WERI-Rb-1 (cell line): ENCODE measurements at regions not wholly inside any gene's neighbourhood (a gene's known extent, or its start where the extent isn't known, plus 50 kb on each side); places are given as distances from the start of the nearest gene placed in this dataset.
"Not testable (repeated sequence)": the region's sequence is repeated elsewhere in the genome, so short reads cannot be mapped to it uniquely, and the experiment has no call there.

ENCODE experiments used
- DNase-seq: peaks from one replicate; pipeline ENCODE4 v3.0.0-alpha.2; 2020
- H3K27ac ChIP-seq: fragments of 250-450 bp; sonication (Bioruptor Pico); 2 replicates; pipeline ENCODE4 v1.5.1; 2020; ENCODE audit warnings: mild to moderate bottlenecking, moderate library complexity
- H3K27me3 ChIP-seq: fragments of 250-450 bp; sonication (Bioruptor Pico); 2 replicates; pipeline ENCODE4 v1.5.1; 2021; ENCODE audit warnings: mild to moderate bottlenecking, low read depth, moderate library complexity; ENCODE audit not compliant: insufficient read depth, severe bottlenecking
- H3K36me3 ChIP-seq: fragments of 250-450 bp; sonication (Bioruptor Pico); 2 replicates; pipeline ENCODE4 v1.5.1; 2020; ENCODE audit warnings: mild to moderate bottlenecking, moderate library complexity
- H3K4me3 ChIP-seq: 2 replicates; pipeline ENCODE4 v1.5.1; 2011; ENCODE audit warnings: low read depth, mild to moderate bottlenecking, control low read depth, low read length
- H3K9me3 ChIP-seq: fragments of 250-450 bp; sonication (Bioruptor Pico); 2 replicates; pipeline ENCODE4 v1.5.1; 2021; ENCODE audit warnings: mild to moderate bottlenecking, moderate library complexity; ENCODE audit not compliant: severe bottlenecking
- CTCF ChIP-seq: IDR thresholded peaks from 2 replicates; pipeline ENCODE4 v1.5.1; 2011; ENCODE audit warnings: low read depth, mild to moderate bottlenecking, control low read depth, inconsistent platforms, low read length

- H3K4me3 ChIP-seq, result no peak overlapping the region
- no peaks in the 10 kb centered on the region for H3K9me3 ChIP-seq
- no peaks in the 10 kb centered on the region for H3K36me3 ChIP-seq
- no peak overlapping the region for H3K27ac ChIP-seq
- TF ChIP-seq CTCF, result no peak
- no peak for DNase-seq
- no peaks in the 10 kb centered on the region for H3K27me3 ChIP-seq
Measured at GRCh38 chr12:59321278-59321677, 274.6 kb upstream of the SLC16A7 start.

GRCh38 chr12:59320112-59320511 lies 275.7 kb upstream of the SLC16A7 start:
- Histone ChIP-seq H3K36me3 (no peaks in the 10 kb centered on the region), H3K27ac (no peak overlapping the region), H3K9me3 (no peaks in the 10 kb centered on the region), H3K27me3 (no peaks in the 10 kb centered on the region), H3K4me3 (no peak overlapping the region)
- no peak for DNase-seq
- no peak for TF ChIP-seq CTCF

GRCh38 chr12:59318940-59319339 lies 276.9 kb upstream of the SLC16A7 start:
- no peak for TF ChIP-seq CTCF
- Histone ChIP-seq H3K4me3 (no peak overlapping the region), H3K27ac (no peak overlapping the region), H3K36me3 (no peaks in the 10 kb centered on the region), H3K27me3 (no peaks in the 10 kb centered on the region), H3K9me3 (no peaks in the 10 kb centered on the region)
- no peak for DNase-seq

- no peak overlapping the region for H3K4me3 ChIP-seq
- H3K9me3 ChIP-seq, result no peaks in the 10 kb centered on the region
- no peak for TF ChIP-seq CTCF
- no peaks in the 10 kb centered on the region for H3K27me3 ChIP-seq
- H3K36me3 ChIP-seq, result no peaks in the 10 kb centered on the region
- DNase-seq, result no peak
- no peak overlapping the region for H3K27ac ChIP-seq
Measured at GRCh38 chr12:59317598-59317997, 278.2 kb upstream of the SLC16A7 start.

GRCh38 chr12:59316938-59317337 lies 278.9 kb upstream of the SLC16A7 start:
- TF ChIP-seq CTCF, result no peak
- no peaks in the 10 kb centered on the region for H3K27me3 ChIP-seq
- no peak overlapping the region for H3K4me3 ChIP-seq
- no peaks in the 10 kb centered on the region for H3K36me3 ChIP-seq
- no peaks in the 10 kb centered on the region for H3K9me3 ChIP-seq
- DNase-seq, result no peak
- H3K27ac ChIP-seq, result no peak overlapping the region

- H3K27ac ChIP-seq, DNase-seq, H3K4me3 ChIP-seq, H3K27me3 ChIP-seq, H3K36me3 ChIP-seq, H3K9me3 ChIP-seq: not testable (repeated sequence)
Measured at GRCh38 chr12:59316354-59316753, 279.5 kb upstream of the SLC16A7 start.
